MCF 10A (cell line): ENCODE measurements at regions not wholly inside any gene's neighbourhood (a gene's known extent, or its start where the extent isn't known, plus 50 kb on each side); places are given as distances from the start of the nearest gene placed in this dataset.
"Not testable (repeated sequence)": the region's sequence is repeated elsewhere in the genome, so short reads cannot be mapped to it uniquely, and the experiment has no call there.

Experiments
- BruUV-seq: library from RNA; stranded (reverse); fragments of 400-500 nt; replicated peaks from 2 replicates; lab custom pipeline; 2021; lab: Mats Ljungman, UMichigan
- CTCF ChIA-PET: fragments of 300-600 bp; sonication (Branson Sonifier 250); formaldehyde crosslinking; extraction: SDS; loops from one replicate; lab custom pipeline; 2021; ENCODE audit warnings: antibody characterized with exemption, inconsistent platforms; lab: Yijun Ruan, JAX
- POLR2A ChIA-PET: fragments of 300-600, 350-650 bp; sonication (Branson Sonifier 250); formaldehyde crosslinking; extraction: SDS; loops from one replicate; lab custom pipeline; 2020; ENCODE audit warnings: antibody characterized with exemption, inconsistent platforms; lab: Yijun Ruan, JAX
- DNase-seq: peaks from one replicate; pipeline ENCODE4 v3.0.0-alpha.2; 2018; ENCODE audit not compliant: unreplicated experiment
- H3K27ac Mint-ChIP-seq: one replicate; pipeline ENCODE4 v1.8.0; 2022; ENCODE audit warnings: mild to moderate bottlenecking, low read depth, mixed read lengths; ENCODE audit not compliant: unreplicated experiment
- H3K27me3 Mint-ChIP-seq: one replicate; pipeline ENCODE4 v1.8.0; 2022; ENCODE audit warnings: mixed read lengths; ENCODE audit not compliant: insufficient read depth, unreplicated experiment
- H3K36me3 Mint-ChIP-seq: one replicate; pipeline ENCODE4 v1.8.0; 2022; ENCODE audit warnings: mild to moderate bottlenecking, moderate library complexity, mixed read lengths; ENCODE audit not compliant: insufficient read depth, unreplicated experiment
- H3K4me1 Mint-ChIP-seq: one replicate; pipeline ENCODE4 v1.8.0; 2022; ENCODE audit warnings: mixed read lengths; ENCODE audit not compliant: insufficient read depth, unreplicated experiment
- H3K4me3 Mint-ChIP-seq: one replicate; pipeline ENCODE4 v1.8.0; 2022; ENCODE audit warnings: mild to moderate bottlenecking, moderate library complexity, mixed read lengths; ENCODE audit not compliant: unreplicated experiment
- H3K9me3 Mint-ChIP-seq: one replicate; pipeline ENCODE4 v1.8.0; 2022; ENCODE audit warnings: mixed read lengths; ENCODE audit not compliant: unreplicated experiment
- CTCF ChIP-seq: fragments of 200-600 bp; IDR thresholded peaks from one replicate; pipeline ENCODE4 v1.8.0; 2022; ENCODE audit warnings: antibody characterized with exemption, mild to moderate bottlenecking; ENCODE audit not compliant: unreplicated experiment
- intact Hi-C: fragments of 100-400 bp; cut with micrococcal nuclease; formaldehyde crosslinking; loops from 2 replicates; pipeline ENCODE4 v1.14.1; 2022

- H3K27ac Mint-ChIP-seq: no peak overlapping the region
- no peak overlapping the region for H3K4me3 Mint-ChIP-seq
- no peaks in the 10 kb centered on the region for H3K27me3 Mint-ChIP-seq
- TF ChIP-seq CTCF: no peak
- H3K9me3 Mint-ChIP-seq: no peaks in the 10 kb centered on the region
- no peaks in the 10 kb centered on the region for H3K36me3 Mint-ChIP-seq
- ChIA-PET POLR2A (no interaction called here), CTCF (interaction anchor here (0.6 to 2.9 kb wide), 8 partner anchors 9 to 1410 kb away, joined by 3 to 13 read pairs (median 5); no protein-coding TSS in a partner anchor)
- intact Hi-C loops: loop anchor here (5.0 kb wide), 4 partner anchors 117 to 1407 kb away; partner anchors contain the start of gene TOP2B
- H3K4me1 Mint-ChIP-seq: no peaks in the 10 kb centered on the region
- no TSS peak for BruUV-seq
- DNase-seq: no peak
Measured at GRCh38 chr3:25844891-25845290, 55.0 kb downstream of the OXSM start.

GRCh38 chr3:25846282-25846681 is 56.4 kb downstream of the OXSM start:
- H3K4me3 Mint-ChIP-seq: no peak overlapping the region
- no peak for DNase-seq
- H3K4me1 Mint-ChIP-seq: no peaks in the 10 kb centered on the region
- H3K36me3 Mint-ChIP-seq: no peaks in the 10 kb centered on the region
- H3K9me3 Mint-ChIP-seq: no peaks in the 10 kb centered on the region
- CTCF ChIA-PET: interaction anchor here (1.4 to 2.9 kb wide), 3 partner anchors 8 to 198 kb away, joined by 6 to 13 read pairs (median 9); no protein-coding TSS in a partner anchor
- no TSS peak for BruUV-seq
- H3K27ac Mint-ChIP-seq: no peak overlapping the region
- H3K27me3 Mint-ChIP-seq: no peaks in the 10 kb centered on the region
- POLR2A ChIA-PET: no interaction called here
- intact Hi-C loops: no loop called here
- no peak for TF ChIP-seq CTCF

GRCh38 chr3:25849091-25849490 is 59.2 kb downstream of the OXSM start:
- no peaks in the 10 kb centered on the region for H3K27me3 Mint-ChIP-seq
- BruUV-seq: no TSS peak
- ChIA-PET POLR2A (no interaction called here), CTCF (interaction anchor here (0.9 to 2.4 kb wide), 5 partner anchors 12 to 864 kb away, joined by 3 to 9 read pairs (median 4); no protein-coding TSS in a partner anchor)
- H3K27ac Mint-ChIP-seq: no peak overlapping the region
- no peaks in the 10 kb centered on the region for H3K36me3 Mint-ChIP-seq
- no peaks in the 10 kb centered on the region for H3K9me3 Mint-ChIP-seq
- no peak overlapping the region for H3K4me3 Mint-ChIP-seq
- TF ChIP-seq CTCF: no peak
- no peak for DNase-seq
- intact Hi-C loops: no loop called here
- H3K4me1 Mint-ChIP-seq: peaks cover under 1% of the 10 kb centered on the region

GRCh38 chr3:25849641-25850385 is 59.9 kb downstream of the OXSM start:
- H3K36me3 Mint-ChIP-seq: no peaks in the 10 kb centered on the region
- ChIA-PET CTCF (interaction anchor here (0.7 to 2.4 kb wide), 5 partner anchors 18 to 863 kb away, joined by 3 to 9 read pairs (median 3); no protein-coding TSS in a partner anchor), POLR2A (interaction anchor here (0.7 to 0.8 kb wide), 2 partner anchors 25 to 141 kb away, joined by 4 read pairs; no protein-coding TSS in a partner anchor)
- no peaks in the 10 kb centered on the region for H3K9me3 Mint-ChIP-seq
- TF ChIP-seq CTCF: no peak
- BruUV-seq: no TSS peak
- intact Hi-C loops: no loop called here
- H3K27me3 Mint-ChIP-seq: no peaks in the 10 kb centered on the region
- no peak for DNase-seq
- no peak overlapping the region for H3K27ac Mint-ChIP-seq
- H3K4me3 Mint-ChIP-seq: no peak overlapping the region
- peaks cover 8% of the 10 kb centered on the region for H3K4me1 Mint-ChIP-seq

GRCh38 chr3:25851693-25852259 is 61.9 kb downstream of the OXSM start:
- H3K4me1 Mint-ChIP-seq, intact Hi-C loops, DNase-seq, POLR2A ChIA-PET, BruUV-seq, H3K4me3 Mint-ChIP-seq, H3K27ac Mint-ChIP-seq, H3K9me3 Mint-ChIP-seq, H3K27me3 Mint-ChIP-seq, H3K36me3 Mint-ChIP-seq: not testable (repeated sequence)
- CTCF ChIA-PET: interaction anchor here (0.8 to 2.4 kb wide), 4 partner anchors 8 to 861 kb away, joined by 3 to 9 read pairs (median 5); no protein-coding TSS in a partner anchor
